ENCODE measurements at regions not wholly inside any gene's neighbourhood (a gene's known extent, or its start where the extent isn't known, plus 50 kb on each side); places are given as distances from the start of the nearest gene placed in this dataset.
"Not testable (repeated sequence)": the region's sequence is repeated elsewhere in the genome, so short reads cannot be mapped to it uniquely, and the experiment has no call there.

DNA sequence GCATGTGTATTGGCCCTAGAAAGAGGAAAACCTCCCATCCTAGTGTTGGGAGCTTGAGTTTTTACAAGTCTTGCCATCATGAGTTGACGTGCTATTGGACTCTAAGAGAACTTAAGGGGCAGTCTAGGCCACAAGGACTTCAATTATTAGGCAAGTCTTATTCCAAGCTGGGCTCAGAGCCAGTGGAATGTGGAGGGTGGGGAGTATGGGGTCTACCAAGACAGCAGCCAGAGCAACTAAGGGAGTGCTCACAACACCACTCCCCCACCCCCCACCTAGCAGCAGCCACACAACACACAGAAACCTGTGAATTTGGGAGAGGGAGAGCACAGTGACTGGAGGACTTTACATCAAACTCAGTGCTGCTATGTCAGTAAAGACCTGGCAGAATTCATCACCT lies 1625.6 kb downstream of the SPATA31A7 start:
- TF ChIP-seq, protein P1, sequence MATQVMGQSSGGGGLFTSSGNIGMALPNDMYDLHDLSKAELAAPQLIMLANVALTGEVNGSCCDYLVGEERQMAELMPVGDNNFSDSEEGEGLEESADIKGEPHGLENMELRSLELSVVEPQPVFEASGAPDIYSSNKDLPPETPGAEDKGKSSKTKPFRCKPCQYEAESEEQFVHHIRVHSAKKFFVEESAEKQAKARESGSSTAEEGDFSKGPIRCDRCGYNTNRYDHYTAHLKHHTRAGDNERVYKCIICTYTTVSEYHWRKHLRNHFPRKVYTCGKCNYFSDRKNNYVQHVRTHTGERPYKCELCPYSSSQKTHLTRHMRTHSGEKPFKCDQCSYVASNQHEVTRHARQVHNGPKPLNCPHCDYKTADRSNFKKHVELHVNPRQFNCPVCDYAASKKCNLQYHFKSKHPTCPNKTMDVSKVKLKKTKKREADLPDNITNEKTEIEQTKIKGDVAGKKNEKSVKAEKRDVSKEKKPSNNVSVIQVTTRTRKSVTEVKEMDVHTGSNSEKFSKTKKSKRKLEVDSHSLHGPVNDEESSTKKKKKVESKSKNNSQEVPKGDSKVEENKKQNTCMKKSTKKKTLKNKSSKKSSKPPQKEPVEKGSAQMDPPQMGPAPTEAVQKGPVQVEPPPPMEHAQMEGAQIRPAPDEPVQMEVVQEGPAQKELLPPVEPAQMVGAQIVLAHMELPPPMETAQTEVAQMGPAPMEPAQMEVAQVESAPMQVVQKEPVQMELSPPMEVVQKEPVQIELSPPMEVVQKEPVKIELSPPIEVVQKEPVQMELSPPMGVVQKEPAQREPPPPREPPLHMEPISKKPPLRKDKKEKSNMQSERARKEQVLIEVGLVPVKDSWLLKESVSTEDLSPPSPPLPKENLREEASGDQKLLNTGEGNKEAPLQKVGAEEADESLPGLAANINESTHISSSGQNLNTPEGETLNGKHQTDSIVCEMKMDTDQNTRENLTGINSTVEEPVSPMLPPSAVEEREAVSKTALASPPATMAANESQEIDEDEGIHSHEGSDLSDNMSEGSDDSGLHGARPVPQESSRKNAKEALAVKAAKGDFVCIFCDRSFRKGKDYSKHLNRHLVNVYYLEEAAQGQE (IDR thresholded peaks at IDR 0.05): not testable (repeated sequence)
- not testable (repeated sequence) for TF ChIP-seq HNF4A (conservative IDR thresholded peaks at IDR 0.05)
- TF ChIP-seq, protein P2, sequence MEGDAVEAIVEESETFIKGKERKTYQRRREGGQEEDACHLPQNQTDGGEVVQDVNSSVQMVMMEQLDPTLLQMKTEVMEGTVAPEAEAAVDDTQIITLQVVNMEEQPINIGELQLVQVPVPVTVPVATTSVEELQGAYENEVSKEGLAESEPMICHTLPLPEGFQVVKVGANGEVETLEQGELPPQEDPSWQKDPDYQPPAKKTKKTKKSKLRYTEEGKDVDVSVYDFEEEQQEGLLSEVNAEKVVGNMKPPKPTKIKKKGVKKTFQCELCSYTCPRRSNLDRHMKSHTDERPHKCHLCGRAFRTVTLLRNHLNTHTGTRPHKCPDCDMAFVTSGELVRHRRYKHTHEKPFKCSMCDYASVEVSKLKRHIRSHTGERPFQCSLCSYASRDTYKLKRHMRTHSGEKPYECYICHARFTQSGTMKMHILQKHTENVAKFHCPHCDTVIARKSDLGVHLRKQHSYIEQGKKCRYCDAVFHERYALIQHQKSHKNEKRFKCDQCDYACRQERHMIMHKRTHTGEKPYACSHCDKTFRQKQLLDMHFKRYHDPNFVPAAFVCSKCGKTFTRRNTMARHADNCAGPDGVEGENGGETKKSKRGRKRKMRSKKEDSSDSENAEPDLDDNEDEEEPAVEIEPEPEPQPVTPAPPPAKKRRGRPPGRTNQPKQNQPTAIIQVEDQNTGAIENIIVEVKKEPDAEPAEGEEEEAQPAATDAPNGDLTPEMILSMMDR (IDR thresholded peaks at IDR 0.05; ENCODE audit: low read depth, low read length, missing input control): not testable (repeated sequence)
